HG02981 (cell line): ENCODE measurements at regions not wholly inside any gene's neighbourhood (a gene's known extent, or its start where the extent isn't known, plus 50 kb on each side); places are given as distances from the start of the nearest gene placed in this dataset.
"Not testable (repeated sequence)": the region's sequence is repeated elsewhere in the genome, so short reads cannot be mapped to it uniquely, and the experiment has no call there.

Source experiments
- ATAC-seq: cut with Tn5 transposase; IDR thresholded peaks from one replicate; pipeline ENCODE4 v1.9.1; 2021; ENCODE audit warnings: mild to moderate bottlenecking, moderate library complexity; ENCODE audit not compliant: unreplicated experiment

DNA sequence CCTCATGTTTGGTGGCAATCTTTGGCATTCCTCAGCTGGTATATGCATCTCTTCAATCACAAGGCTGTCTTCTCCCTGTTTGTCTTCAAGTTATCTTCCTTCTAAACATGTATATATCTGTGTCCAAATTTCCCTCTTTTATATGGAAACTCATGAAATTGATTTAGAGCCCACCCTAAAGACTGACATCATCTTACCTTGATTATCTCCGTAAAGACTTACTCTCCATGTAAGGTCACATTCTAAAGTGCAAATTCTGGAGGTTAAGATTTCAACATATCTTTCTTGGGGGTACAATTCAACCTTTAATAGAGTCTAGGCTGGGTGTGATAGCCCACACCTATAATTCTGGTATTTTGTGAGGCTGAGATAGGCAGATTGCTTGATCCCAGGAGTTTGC, 215.8 kb upstream of the LRRC4C start:
- ATAC-seq, result no peak

DNA sequence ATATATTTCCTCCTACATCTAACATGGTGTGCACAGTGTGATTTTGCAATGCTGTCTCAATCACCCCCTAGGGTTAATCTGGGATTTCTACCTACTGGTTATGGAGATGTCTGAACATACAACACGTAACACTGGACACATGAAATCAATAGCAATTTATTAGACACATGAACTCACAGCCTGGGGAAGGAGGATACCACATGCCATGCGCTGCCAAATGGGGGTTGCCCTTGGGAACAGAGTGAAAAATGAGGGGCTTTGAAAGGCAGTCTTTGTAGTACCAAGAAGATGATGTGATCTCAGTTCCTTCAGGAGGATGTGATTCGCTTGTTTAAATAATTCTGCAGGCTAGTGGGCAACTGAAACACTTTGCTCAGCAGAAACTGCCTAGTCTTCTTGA, 253.6 kb upstream of the LRRC4C start:
- no peak for ATAC-seq

DNA sequence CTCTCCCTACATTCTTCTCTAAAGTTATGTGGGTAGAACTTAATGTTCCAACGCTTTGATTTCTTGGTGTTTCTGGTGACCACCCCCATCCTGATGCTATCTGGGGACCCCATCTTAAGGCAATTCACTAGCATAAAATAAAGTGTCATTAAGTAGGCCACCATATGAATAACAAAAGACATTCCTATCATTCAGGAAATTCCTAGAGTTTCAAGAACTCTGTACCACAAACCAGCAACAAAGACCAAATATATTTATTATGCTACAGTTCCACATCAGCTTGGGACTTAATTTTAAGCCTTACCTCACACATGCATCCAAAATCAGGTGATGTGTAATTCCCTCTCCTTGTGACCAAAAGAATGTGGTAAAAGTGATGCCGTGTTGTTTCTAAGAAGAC, 254.6 kb upstream of the LRRC4C start:
- ATAC-seq, result no peak

DNA sequence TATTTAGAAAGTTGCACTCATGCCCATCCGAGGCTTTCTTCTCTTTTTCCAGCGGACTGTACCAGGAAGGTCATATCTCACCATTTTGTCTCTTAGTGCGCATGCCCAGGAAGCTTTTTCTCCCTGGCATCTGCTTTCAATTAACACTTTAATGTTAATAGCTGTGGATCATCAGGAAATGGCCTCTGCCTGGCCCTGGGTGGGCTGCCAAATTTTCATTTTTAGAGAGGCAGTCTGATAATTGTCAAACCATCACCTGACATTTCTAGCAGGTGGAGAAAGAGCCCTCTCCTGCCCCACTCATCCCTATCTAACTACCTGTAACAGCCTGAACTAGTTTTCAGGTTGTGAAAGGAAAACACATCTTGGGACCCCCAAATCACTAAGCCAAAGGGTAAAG, 257.4 kb upstream of the LRRC4C start:
- ATAC-seq, result no peak

DNA sequence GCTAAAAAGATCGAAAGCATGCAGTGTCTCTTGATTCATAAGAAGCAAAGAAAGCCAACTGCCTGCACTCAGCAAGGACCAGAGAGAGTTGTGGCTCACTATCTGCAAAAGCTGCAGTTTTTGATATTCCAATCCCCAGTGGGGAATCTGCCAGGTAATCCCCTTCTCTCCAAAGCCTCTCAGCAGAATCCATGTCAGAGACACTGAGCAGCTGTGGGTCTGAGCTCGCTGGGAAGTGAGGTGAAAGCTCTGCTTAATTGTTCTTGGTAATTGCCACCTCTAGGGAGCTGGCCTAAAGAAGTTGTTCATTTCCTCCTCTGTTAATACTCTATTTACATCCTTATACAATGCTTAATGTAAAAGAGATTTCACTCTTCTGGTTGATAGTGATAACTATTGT, 261.3 kb upstream of the LRRC4C start:
- ATAC-seq, result no peak

DNA sequence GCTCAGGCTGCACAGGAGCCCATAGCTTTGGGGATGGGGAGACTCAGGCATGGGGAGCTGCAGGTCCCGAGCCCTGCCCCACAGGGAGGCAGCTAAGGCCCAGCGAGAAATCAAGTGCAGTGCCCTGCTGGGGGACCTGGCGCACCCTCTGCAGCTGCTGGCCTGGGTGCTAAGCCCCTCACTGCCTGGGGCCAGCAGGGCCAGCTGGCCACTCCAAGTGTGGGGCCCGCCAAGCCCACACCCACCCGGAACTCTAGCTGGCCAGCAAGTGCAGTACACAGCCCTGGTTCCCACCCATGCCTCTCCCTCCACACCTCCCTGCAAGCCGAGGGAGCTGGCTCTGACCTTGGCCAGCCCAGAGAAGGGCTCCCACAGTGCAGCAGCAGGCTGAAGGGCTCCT, 268.7 kb upstream of the LRRC4C start:
- ATAC-seq, result not testable (repeated sequence)

DNA sequence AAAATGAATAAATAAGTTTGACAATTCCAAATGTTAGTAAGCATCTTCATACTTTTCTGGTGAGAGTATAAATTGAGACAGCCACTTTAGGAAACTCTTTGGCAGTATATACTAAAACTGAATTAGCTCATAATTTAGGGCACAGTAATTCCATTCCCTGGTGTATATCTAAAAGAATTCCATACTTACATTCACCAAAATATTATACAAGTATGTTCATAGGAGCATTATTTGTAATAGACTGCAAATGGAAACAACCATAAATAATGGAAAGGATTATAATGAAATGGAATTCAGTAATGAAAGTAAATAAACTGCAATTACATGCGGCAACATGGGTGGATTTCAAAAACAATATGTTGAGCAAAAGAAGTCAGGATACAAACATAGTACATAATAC, 315.8 kb upstream of the LRRC4C start:
- ATAC-seq, result no peak

DNA sequence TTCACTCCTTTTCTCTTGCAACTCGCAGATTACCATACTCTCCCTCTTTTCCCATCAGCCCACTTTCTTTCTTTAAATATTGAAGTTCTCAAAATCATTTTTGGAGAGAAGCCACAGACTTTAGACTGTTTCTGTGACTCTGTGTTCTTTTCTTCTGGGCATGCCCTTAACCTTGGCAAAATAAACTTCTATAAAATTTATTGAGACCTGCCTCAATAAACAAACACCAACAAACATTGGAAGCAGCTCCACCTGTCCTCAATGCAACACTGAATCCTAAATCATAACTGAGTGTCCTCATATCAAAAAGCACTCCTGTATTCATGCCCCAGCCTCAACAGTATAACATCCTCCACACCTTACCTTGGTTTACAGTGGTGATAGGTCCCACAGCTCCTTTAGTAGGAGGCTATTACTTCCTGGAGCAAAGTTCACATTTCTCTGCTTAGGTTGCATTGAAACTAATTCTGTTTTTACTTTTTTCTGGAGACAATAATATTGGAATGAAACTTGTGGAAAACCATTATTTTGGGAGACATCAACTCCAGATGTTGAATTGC, 320.0 kb upstream of the LRRC4C start:
- ATAC-seq, result no peak

DNA sequence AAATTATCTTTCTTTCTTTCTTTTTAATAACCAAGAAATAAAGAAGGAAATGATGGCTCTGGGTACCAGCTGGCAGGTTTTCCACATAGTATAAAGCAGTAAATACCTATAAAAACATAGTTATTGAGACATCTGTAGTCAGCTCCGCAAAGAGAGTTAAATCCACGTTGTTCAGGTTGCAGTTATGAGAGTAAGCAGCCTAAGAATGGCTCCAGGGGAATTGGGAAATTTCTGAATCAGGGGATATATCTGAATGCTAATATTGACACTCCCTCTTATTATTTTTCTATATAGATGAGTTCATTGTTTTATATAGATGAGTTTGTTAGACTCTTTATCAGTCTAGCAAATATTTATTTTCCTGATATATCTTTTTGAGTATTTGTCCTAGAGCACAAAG, 322.0 kb upstream of the LRRC4C start:
- ATAC-seq, result no peak

DNA sequence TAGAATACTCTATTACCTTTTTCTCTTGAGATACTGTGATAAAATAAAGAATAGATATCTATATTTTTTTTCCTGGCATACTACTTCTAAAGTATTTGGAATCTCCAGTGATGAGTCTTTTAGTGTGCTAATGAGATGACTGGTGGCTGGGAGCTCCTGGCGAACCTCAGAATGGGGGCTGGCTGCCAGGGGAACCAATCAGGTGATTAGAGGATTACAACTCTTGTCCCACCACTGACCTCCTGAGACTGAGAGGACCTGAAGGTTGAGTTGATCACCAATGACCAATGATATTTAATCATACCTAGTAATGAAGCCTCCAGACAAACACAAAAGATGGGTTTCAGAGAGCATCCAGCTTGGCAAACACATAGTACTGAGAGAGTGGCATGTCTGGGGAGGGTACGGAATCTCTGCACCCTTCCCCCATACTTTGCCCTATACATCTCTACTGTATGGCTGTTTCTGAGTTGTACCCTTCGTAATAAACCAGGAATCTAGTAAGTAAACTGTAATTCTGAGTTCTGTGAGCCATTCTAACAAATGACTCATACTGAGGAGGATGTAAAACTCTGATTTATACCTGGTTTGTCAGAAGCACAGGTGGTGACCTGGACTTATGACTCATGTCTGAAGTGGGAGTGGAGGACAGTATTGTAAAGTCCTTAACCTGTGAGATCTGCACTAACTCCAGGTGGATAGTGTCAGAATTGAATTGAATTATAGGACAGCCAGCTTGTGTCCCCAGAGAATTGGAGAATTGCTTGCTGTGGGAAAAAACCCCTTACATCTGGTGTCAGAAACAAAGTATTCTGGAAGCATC, 325.3 kb upstream of the LRRC4C start:
- no peak for ATAC-seq

DNA sequence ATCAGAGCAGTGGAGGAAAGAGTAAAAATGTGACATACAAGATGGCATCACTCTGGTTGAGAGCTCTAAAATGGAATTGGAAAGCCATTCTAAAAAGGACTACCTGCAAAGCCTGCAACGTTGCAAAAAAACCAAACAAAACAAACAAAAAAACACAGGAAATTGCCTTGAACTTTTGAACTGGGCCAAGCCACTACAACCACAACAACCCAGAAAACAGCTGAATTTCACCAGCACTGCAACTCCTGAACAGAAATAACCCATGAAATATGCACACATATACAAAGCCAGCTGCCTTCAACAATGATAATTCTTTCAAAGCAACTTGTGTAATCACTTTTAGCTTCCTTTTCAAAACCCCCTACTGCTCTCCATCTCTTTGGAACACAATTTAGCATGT, 326.6 kb upstream of the LRRC4C start:
- ATAC-seq, result no peak

DNA sequence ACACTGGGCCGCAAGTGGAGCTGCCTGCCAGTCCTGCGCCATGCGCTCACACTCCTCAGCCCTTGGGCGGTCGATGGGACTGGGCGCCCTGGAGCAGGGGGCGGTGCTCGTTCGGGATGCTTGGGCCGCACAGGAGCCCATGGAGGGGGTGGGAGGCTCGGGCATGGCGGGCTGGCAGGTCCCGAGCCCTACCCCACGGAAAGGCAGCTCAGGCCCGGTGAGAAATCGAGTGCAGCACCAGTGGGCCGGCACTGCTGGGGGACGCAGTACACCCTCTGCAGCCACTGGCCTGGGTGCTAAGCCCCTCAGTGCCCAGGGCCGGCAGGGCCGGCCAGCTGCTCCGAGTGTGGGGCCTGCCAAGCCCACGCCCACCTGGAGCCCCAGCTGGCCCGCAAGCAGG, 328.7 kb upstream of the LRRC4C start:
- no peak for ATAC-seq

DNA sequence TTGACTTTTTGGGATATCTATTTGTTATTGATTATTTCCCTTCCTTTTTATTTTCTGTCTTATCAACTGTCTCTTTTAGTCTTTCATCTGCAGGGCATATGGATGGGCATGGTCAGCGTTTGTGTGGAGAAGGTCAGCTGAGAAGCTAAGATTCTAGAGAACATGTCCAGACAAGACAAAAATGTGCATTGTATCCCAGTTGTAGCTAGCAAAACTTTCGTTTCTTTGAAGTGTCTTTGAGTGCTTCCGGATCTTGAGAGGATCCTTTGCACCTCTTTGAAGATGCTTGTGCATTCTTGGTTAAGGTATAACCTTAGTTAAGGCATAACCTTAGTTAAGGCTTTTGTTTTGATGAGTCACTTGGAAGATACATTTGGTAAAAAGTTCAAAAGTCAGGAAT, 329.9 kb upstream of the LRRC4C start:
- ATAC-seq, result no peak

DNA sequence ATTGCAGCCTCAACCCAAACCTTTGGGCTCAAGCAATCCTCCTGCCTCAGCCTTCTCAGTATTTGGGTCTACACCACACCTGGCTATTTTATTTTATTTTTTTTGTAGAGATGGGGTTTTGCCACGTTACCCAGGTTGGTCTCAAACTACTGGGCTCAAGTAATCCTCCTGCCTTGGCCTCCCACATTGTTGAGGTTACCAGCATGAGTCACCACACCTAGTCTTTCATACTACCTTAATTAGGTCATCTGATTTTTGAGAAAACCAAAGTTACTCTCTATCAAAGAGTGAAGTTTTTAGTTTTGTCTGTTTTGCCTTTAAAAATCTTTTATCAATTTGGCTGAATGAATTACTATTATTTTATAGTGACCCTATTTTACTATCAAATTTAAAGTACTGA, 335.6 kb upstream of the LRRC4C start:
- no peak for ATAC-seq

DNA sequence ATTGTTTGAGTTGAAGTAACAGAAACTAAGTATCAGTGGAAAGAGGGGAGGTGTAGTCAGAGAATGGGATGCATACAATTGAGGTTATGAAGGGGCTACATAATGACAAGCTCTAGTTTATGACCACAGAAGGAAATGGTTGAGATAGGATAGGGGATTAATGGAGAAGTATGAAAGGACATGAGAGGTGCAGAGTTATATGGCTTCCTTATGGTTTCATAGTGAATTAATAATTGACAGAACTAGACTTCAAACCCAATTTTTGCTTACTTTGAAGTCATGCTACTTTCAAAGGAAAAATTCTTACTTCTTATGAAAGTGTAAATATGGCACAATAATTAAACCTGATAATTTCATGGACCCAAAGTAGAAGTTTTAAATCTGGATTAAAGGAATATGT, 340.3 kb upstream of the LRRC4C start:
- no peak for ATAC-seq

DNA sequence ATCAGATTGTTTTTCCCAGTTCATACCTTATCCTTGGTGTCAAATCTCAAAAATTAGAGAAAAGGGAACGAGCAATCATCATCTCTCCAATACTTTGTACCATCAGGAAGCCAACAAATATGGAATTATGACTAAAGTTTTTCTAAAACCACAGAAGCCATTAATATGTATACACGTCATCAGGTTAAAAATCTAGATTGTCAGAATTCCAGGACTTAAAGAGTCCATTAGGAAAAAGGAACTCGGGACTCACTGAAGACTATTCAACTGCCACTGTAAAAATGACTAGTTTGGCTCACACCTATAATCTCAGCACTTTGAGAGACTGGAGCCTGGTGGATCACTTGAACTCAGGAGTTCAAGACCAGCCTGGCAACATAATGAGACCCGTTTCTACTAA, 344.4 kb upstream of the LRRC4C start:
- ATAC-seq, result no peak

DNA sequence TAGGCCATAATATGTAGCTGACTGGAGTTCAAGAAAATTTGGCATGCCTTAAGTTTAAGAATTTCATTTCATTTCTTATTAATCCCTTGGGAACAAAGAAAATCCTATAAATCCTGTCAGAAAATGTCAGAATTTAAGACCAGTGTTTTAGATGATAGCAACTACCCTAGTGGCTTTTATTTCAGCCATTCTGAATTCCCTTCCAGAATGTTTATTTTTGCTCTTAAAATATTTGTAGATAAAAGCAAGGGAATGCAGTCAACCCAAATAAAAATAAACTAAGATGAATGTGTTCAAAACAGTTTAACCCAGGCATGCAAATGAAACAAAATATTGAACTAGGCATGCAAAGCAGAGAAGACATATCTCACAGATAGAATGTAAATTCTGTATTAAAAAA, 356.9 kb upstream of the LRRC4C start:
- ATAC-seq, result no peak

DNA sequence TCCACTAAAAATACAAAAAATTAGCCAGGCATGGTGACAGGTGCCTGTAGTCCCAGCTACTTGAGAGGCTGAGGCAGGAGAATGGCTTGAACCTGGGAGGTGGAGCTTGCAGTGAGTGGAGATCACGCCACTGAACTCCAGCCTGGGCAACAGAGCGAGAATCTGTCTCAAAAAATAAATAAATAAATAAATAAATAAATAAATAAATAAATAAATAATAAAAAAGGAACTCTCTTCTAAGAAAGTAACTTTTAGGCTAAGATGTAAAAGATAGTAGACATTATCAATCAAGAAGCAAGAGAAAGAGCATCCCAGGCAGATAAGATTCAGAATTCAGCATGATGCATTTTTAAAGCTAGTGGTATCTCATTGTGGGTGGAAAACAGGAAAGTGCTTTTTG, 364.8 kb upstream of the LRRC4C start:
- not testable (repeated sequence) for ATAC-seq

DNA sequence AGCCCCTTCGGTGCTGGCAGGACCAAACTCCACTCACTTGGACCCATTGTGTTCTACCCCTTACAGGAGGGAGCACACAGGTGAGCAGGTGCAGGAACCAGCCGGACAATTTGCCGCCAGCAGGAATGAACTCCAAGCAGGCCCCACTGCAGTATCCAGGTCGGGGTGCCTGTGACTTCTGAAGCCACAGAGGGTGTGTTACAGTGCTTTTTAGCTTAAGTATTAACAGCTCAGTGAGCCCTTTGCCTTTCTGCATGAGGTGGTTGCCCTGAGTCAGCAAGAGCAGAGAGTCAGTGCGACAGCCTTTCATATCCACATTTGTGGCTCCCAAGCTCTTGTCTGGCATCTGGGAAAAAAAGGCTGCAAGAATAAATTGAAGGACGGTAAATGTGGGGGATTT, 366.6 kb upstream of the LRRC4C start:
- no peak for ATAC-seq

DNA sequence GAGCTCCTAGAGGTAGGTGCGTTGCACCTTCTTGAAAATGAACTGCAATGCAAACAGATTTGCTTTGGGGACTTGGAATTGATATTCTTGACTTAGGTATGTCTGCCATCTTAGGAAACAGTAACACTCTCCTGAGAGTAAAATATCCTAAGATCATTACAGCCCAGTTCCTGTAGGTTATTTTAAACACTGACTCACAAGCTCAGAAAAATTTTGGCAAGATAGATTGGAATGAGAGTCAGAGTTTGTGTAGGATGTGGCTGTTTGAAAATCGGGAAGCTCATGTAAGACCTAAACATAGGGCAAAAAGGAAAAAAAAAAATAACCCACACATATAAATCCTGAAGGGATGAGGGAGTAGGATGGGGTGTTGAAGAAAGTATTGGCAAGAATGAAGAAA, 377.0 kb upstream of the LRRC4C start:
- ATAC-seq, result no peak

DNA sequence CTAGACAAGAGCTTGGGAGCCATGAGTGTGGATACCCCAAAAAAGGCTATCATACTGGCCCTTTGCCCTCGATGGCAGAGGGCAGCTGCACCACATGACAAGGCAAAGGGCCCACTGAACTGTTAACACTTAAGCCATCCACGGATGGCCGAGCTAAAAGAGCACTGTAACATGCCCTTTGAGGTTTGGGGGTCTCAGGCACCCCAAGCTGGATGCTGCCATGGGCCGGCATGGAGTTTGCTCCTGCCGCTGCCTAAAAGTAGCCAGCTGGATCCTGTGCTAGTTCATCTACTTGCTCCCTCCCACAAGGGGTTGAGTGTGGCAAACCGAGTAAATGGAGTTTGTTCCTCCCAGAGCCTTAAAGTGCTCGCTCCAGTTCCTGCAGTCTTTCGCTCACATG, 383.2 kb upstream of the LRRC4C start:
- no peak for ATAC-seq

DNA sequence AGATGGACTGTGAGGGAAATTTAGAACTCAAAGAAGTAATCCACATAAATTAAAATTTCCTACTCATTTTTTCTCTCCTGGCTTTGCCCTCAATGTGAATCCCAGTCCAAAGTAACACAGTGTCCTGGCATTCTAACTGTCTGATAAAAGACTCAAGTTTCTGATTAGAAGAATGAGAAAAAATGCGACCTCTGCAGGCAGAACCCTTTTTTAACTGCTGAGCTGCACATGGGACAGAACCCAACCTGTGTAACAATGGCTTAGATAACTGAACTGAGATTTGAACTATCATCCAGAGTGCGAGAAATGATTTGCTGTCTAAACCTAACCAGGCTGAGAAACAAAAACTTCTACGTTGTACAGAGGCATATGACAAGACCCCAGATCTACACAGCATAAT, 385.6 kb upstream of the LRRC4C start:
- no peak for ATAC-seq

DNA sequence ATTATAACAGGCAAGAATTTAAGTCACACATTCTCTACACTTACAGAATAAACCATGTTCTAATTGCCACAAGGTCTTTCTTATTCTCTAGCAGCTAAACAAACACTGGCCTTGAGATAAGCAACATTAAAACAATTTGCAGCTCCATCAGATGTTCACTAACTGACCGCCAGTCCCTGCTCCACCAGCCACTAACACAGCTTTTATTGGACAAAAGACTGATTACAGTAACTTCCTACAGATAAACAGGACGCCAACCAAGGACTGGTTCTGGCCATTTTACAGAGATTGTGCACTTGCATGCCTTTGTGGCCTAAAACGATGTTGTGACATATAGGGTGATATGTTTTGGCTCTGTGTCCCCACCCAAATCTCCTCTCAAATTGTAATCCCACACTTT, 388.9 kb upstream of the LRRC4C start:
- no peak for ATAC-seq
